B cell (primary cell): ENCODE measurements at regions not wholly inside any gene's neighbourhood (a gene's known extent, or its start where the extent isn't known, plus 50 kb on each side); places are given as distances from the start of the nearest gene placed in this dataset.

Experiments used
- EZH2 ChIP-seq: IDR thresholded peaks from 2 replicates; pipeline ENCODE4 v1.6.1; 2012; ENCODE audit warnings: borderline replicate concordance, low read depth, mild to moderate bottlenecking, moderate library complexity, low read length; ENCODE audit not compliant: insufficient read depth, poor library complexity, severe bottlenecking
- TF ChIP-seq, protein P1 (sequence below): fragments of 200-600 bp; IDR thresholded peaks from one replicate; pipeline ENCODE4 v1.8.0; 2022; ENCODE audit warnings: antibody characterized with exemption, mild to moderate bottlenecking

DNA sequence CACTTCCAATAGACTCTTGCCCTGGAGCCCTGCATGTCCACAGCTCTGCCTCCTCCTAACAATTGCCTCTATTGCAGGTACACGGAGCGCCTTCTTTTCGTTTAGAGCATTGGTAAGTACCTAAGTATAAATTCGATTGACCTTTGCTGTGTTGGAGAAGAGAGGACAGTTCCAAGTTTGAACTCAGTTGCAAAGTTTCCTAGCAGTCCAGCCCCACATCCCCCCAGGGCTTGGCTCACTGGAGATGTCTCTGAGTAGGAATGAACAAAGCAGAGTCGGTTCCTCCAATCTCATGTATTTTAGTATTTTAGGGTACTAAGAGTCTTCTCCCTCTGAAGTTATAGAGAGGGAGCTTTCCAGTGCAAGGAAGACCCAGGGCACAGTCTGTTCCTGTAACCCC is 238.9 kb upstream of the AJAP1 start:
- TF ChIP-seq, protein P1, sequence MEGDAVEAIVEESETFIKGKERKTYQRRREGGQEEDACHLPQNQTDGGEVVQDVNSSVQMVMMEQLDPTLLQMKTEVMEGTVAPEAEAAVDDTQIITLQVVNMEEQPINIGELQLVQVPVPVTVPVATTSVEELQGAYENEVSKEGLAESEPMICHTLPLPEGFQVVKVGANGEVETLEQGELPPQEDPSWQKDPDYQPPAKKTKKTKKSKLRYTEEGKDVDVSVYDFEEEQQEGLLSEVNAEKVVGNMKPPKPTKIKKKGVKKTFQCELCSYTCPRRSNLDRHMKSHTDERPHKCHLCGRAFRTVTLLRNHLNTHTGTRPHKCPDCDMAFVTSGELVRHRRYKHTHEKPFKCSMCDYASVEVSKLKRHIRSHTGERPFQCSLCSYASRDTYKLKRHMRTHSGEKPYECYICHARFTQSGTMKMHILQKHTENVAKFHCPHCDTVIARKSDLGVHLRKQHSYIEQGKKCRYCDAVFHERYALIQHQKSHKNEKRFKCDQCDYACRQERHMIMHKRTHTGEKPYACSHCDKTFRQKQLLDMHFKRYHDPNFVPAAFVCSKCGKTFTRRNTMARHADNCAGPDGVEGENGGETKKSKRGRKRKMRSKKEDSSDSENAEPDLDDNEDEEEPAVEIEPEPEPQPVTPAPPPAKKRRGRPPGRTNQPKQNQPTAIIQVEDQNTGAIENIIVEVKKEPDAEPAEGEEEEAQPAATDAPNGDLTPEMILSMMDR = no peak
- no peak for TF ChIP-seq EZH2
